GM19043 (cell line): ENCODE measurements at regions not wholly inside any gene's neighbourhood (a gene's known extent, or its start where the extent isn't known, plus 50 kb on each side); places are given as distances from the start of the nearest gene placed in this dataset.
A peak's percentile ranks its signal among the peaks of the same experiment; 100 is the strongest.

Experiments used
- ATAC-seq: cut with Tn5 transposase; IDR thresholded peaks from one replicate; pipeline ENCODE4 v1.9.1; 2021; ENCODE audit warnings: low read depth; ENCODE audit not compliant: unreplicated experiment

DNA sequence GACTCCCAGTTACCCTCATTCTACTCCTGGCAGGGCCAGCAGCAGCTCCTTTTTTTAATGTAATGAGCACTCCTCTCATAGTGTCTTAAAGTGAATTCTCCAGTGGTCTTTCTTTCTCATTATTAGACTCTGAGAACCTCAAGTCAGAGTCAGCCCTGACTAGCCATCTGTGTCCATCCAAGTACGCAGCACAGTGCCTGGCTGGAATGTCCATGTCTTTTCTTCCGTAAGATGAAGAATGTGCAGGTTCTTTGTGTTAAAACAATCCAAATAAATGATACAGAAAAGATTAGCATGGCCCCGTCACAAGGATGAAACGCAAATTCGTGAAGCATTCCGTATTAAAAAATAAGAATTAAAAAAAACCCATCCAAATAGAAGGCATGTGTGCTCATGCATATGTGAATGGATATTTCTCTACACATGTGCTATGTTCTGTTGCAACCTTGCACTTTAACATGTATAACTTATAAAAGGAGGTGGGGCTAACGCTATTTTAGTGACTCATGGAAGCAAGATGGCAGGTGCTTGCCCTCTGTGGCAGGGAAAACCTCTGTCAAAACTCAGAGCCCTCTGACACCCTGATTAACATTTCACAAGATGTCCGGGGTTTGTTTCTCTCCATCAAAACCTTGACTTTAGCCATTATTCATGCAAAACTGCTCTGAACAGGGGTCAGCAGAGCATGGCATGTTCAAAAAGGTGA, 170.7 kb upstream of the TOPAZ1 start:
- ATAC-seq: no peak

DNA sequence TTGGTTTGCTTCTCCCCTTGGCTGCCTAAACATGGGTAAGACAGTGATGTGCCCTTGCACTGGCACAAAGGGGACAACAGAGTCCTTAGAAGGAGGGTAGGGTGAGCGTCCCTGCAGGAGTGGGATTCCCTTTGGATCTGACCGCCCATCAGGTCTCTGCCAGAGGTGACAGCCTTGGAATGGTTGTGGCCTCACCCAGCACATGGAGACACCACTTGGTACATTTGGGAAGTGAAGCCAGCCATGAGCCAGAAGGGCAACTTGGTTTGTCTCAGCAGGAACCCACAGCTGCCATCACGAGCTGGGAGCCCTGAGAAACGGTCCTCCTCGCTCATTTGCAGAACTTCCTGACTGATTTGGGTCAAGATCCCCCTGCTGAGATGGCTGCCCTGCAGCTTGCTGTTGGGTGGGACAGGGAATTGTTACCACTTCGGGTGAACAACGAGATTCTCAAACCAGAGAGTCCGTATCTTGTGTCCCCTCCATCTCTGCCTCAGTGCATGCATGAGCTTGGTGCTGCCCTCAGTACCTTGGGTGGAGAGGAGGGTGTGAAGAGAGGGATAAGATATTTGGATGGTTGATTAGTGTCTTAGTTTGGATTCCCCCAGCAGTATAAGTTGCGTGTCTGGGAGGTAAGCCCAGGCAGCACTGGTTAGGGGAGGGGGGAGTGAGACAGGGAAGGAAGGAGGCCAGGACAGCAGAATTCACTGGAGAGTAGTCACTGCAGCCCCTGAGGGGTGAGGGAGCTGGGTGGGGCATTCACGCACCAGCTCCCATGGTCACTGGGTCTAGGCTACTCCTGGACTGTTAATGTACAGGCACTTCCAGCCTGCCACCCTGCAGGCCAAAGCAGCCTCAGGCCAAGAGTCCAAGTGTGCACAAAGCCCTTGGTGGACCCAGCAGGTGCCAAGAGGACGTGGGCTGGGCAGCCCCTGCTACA, 168.8 kb upstream of the TOPAZ1 start:
- ATAC-seq: no peak

DNA sequence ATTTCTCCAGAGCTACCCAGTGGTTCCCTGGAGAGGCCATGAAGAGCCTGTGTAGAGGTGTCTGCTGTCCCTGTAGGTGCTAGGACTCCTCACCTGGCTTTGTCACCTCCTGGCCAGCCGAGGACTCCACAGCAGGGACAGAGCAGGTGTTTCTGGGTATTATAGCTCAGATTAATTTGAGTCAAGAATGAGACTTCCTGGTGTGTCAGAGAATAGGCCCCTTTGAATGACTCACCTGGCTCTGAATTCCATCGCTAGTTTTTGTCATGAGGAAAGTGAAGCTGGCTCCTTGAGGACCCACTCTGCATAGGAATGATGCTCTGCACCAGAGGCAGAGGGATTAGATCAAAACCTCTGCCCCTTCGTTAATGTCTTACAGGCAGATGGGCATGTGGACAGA, 167.5 kb upstream of the TOPAZ1 start:
- ATAC-seq: no peak

DNA sequence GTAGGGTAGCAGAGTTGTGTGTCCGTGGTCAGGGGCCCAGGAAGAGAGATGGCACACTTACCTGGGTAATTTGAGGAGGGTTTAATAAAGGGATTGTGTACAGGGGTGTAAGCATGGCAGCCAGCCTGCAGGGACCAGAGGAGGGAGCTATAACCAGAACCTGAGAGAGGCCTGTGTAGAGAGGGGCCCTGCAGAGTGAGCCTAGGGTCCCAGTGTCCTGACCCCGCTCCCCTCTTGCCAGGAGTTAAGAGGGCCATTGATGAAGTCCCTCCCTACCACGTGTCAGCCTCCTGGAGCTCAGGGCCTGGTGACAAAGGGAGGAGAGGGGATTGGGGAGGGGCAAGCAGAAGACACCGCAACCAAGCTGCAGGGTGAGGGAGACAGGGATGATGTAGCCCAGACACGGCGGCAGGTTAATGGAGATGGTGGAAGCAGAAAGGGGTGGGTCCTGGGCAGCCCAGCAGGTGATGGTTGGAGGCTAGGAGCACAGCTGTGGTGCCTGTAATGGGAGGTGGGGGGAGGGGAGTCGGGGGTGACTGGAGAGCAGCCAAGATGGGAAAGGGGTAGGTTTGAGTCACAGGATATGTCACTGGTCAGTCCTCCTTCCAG, 165.4 kb upstream of the TOPAZ1 start:
- ATAC-seq: no peak

DNA sequence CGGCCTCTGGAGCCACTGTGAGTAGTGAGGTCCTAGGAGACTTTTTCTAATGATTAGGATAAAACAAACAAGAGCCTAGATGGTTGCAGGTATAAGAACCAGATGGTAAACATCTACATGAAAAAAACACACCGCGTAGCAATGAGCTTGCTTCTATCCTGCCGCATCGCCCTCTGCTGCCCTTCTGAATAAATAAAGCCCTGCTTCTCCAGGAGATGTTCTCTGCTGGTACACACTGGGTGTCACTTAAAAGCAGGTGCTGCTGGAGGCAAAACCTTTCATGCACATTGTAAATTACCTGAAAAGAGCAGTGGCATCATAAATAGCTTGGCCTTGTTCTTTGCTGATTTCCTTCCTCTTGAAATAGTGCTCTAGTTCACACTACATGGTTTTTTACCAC, 164.4 kb upstream of the TOPAZ1 start:
- no peak for ATAC-seq

DNA sequence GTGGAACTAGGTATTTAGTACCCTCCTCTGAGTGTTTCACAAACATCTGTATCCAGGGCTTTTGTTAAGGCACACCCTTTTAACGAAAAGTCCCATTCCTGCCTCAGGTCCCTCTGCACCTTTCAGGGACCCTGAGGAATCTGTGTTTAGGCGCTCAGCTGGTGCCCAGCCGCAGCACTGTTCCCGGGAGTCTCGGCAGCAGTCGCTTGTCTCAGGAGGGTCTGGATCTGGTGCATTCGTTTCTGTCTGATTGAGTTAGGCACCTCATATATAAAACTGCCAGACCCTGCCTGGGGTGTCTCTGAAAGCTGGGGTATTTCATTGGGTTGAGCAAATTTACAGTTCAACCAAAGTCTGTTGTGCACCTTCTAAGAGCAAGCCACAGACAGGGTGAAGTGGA, 162.8 kb upstream of the TOPAZ1 start:
- ATAC-seq: no peak

DNA sequence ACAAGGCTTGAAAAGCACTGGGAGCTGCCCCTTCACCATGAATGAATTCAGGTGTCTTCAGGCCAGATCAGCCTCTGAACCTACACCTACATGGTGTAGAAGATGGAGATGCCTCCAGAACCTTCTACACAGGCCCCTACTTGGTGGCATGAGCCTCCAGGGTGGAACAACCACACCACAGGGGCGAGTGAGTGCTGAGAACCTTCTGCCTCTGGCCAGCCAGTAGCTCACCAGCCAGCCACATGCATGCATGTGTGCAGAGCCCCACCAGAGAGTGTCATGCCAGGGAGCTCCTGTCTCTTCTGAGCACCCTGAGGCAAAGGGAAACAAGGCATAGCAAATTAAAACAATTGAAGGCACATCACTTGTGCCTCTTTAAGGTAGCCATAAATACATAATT, 161.8 kb upstream of the TOPAZ1 start:
- ATAC-seq: no peak

DNA sequence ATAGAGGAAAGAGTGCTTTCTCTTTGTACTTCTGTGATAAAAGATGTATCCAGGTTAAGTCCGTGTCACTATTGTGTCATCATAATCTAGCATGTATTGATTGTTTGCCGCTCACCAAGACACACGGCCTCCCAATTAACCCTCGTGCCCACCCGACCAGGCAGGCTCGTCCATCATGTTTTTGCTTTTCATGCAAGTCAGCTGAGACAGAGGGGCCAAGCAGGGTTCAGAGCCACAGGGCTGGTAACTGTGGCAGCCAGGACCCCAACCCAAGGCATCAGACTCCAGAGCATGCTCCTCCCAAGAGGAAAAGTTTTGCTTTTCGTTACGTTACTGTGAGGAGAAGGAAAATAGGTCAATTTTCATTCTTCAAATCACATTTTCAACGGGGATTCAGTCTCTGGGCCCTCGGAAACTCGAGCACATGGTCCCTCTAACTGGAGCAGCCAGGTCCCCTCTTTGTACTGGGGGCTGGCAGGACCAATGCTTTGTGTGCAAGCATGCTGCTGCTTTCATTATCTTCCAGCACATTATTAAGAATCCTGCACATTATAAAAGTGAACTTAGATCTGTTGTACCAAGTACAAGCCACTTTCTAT, 161.1 kb upstream of the TOPAZ1 start:
- no peak for ATAC-seq

DNA sequence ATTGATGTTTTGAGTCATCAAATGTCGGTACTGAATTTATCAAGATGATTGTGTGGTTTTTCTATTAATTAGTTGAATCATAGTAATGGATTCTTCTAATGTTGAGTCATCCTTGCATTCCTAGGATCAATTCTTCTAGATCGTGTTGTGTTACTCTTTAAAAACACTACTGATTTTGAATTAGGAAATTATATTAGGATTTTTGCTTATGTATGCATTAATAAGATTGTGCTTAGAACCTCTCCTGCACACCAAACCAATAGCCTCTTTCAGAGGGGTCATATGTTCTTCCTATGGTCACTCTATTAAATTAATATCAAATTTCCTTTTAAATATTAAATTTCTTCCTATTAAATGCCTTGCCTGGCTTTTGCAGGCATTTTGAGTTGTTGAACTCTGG, 151.7 kb upstream of the TOPAZ1 start:
- no peak for ATAC-seq

DNA sequence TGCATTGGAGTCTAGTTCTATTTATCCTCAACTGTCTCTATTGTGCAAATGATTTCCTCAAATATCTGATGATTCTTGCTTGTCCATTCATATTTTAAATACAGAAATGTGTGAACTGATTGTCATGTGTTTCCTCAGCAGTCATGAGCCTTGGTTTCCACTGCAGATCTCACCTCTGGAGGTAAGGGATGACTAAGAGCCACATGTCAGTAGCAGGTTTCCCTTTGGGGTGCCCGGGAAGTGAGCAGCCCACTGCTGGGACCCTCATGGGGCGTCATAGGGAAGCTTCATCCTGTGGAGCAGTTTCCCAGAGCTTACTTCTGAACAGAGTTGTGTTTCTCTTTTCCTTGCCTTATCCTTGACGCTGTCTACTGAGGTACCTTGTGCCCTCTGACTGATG, 149.2 kb upstream of the TOPAZ1 start:
- no peak for ATAC-seq

DNA sequence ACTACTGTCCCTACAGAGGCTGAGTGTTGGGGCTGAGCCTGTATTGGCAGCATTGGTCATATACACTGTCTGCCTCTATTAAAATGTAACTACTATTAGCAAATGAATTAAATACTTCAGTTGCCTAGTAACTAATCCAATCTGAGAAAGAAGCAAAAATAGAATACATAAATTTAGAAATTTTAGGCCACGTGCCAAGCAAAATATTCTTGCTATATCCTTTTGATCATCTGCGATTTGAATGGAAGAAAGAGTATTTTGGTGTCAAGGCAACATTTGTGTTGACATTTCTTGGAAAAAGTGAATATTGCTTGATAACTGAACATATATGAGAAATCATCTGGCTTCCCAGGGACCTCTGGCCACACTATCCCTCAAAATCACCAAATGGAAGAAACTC, 148.2 kb upstream of the TOPAZ1 start:
- ATAC-seq: no peak

DNA sequence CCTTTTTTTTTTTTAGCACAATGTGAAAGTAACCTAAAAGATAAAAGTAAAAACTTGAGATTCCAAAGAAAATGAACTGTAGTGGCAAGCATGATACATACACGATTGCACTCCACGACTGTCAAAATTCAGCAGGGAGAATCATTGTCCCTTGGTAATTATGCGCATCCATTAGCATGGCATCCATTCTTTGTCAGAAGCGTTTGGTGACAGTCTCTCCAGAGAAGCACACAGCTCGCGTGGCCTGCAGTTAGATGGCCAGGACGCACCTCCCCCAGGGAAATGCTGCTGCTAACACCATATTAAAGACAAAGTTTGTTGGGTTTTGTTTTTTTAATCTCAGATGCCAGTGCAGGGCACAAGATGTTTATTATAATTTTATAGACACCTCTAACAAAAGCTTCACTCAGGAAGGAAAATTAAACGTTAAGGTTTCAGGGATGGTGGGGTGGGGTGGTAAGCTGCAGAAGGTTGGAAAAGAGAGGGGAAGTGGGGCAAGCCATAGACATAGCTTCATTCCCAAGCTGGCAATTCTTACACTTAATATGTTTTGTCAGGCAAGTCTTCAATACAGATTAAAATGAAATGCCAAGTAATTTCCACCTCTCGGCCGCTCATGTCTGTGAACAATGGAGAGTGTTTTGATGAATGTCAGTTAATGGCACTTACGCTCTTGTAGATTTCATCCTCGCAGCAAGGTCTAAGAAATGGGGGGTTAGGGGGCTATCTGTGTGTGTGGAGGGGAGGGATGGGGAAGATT, 142.8 kb upstream of the TOPAZ1 start:
- no peak for ATAC-seq

DNA sequence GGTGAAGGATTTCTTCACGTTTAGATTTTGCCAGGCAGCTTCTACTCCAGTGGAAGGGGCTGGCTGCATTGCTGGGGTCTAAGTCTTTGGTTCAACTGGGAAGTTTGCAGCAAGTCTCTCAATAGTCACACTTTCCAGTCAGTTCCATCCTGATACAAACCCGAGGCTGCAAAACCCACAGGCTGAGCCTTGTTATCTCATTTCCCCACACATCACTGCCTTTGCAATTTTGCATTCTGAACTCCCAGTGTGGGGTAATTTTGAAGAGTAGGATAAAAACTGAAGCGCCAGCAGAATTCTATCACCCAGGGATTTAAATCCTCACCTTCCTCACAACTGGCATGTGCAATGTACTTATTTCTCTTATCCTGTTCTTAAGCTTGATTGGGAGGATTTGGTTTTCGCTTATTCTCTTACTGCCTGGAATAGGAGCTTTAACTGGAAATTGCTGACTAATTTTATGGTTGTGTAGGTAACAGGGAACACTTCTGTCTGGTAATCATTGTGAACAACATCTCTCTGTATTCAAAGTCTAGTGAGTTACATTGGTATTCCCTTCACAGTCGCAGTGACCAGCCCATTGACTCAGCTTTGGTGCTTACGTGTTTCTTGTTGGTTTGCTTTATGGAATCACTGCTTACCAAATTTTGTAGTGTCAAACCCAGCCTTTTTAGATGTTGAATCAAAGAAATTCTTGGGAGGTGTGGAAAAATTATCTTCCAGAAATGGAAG, 142.0 kb upstream of the TOPAZ1 start:
- ATAC-seq: no peak

DNA sequence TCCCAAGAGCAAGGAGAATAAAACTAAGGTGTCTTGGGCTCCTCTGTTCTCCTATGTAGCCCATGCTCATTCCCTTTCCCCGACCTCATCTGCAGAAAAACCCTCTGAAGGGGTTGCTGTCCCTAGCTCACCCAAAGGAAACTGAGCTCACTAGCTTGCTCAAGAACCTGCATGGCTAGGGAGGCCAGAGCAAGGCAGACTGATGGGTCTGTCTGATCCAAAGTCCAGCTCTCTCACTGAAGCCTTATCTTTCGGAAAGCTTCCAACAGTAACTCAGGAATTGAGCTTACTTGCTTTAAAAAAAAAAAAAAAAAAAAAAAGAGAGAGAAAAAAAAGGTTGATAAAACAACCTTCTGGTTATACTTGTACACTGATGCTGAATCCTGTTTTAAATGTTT, 141.4 kb upstream of the TOPAZ1 start:
- ATAC-seq: no peak

DNA sequence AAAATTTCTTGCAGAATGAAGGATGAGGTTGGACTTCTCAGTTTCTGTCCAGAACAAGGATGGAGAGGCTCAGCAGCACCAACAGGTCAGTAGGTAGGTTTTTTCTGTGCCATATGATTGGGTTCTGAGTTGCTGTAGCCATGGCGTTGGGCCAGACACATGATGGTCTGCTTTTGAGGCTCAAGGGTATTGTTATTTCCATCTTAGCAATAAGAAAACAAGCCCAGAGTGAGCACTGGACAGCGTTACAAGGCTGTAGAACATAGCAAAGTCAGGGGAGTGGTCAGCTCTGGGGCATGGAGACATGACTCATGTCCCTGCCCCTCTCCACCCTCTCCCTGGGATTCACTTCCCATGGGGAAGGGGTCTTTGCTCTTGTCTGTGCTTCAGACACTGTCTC, 137.6 kb upstream of the TOPAZ1 start:
- ATAC-seq: no peak

DNA sequence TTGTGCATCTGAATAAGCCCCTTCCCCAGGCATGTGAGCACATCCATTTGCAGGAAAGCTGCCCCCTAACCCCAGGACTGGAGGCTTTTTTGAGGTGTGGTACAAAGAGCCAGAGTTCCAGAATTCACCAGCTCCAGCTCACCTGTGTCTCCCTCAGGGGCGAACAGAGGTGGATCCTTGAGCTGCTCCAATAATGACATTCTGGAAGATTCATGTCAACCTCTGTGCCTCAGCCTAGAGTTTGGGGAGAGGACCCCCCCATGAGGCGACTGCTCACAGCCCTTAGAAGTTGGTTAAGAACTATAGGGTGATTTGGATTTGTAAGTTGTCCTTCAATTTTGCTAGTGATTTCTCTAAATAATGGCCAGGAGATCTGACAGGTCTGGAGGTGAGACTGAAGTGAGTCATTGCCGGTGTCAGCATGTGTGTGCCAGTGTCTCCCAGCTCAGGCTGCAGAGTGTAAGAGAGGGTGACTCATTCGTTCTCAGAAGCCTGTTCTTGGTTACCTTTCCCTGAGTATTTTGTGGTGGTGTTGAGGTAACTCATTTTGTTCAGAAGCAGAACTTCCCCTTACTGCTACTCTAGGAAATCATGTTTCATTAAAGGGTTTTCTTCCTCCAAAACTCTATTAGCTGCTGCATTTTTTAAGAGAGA, 136.9 kb upstream of the TOPAZ1 start:
- ATAC-seq: peak; percentile 98

DNA sequence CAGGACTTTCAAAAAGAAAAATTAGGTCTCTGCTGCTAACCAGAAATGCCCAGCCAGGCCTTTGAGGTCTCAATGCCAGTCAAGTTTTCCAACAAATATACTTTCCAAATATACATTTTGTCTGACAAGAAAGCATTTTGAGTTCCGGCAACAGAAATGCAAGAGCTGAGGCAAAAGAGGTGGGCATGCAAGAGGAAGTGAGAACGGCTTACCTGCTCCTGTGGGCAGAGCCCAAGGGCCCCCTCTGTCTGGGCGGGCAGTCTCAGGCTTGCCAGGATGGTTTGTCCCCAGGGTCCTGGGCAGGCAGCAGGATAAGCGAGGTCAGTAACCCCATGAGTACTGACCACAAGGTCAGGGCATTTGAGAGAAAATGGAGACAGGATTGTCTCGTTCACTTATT, 136.1 kb upstream of the TOPAZ1 start:
- ATAC-seq: no peak

DNA sequence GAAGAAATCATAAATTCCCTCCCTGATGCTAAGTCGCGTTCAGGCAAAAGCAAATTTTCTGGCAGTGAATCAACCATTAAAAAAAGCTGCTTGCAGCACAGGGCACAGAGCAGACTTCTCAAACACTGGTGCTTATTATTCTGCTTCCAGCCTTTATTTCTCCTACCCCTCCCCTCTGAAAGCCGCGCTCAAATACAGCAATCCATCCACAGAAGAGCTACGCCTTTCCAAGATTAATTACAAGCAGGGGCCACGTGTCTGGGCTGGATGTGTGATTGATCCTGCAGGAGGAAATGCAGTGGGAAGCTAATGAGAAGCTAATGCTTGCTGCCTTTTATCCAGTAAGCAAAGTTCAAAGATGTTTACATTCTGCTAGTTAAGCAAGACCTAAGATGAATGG, 134.9 kb upstream of the TOPAZ1 start:
- no peak for ATAC-seq

DNA sequence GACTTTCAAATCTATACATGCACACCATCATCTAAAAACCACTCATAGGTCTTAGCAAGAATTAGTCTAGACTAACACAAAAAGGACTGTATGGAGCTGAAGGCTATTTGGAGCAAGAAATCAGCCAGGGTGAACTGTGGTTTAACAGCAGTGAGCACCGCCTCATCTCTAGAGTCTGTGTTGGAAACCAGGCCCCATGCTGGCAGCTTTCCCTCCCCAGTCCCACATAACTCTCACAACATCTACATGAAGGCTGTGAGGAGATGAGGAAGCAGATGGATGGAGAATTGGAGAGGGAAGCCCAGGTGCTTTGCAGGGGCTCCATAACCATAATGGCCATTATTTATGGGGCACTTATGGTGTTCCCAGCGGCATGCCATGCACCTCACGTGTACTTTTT, 133.2 kb upstream of the TOPAZ1 start:
- ATAC-seq: no peak
